DMS 273 (cell line): ENCODE measurements at regions not wholly inside any gene's neighbourhood (a gene's known extent, or its start where the extent isn't known, plus 50 kb on each side); places are given as distances from the start of the nearest gene placed in this dataset.
"Not testable (repeated sequence)": the region's sequence is repeated elsewhere in the genome, so short reads cannot be mapped to it uniquely, and the experiment has no call there.

Source experiments
- DNase-seq: peaks from one replicate; lab custom pipeline; 2025; ENCODE audit not compliant: unreplicated experiment; lab: John Stamatoyannopoulos, UW

GRCh38 chr2:89862164-89862563, 1170.7 kb downstream of the RPIA start:
- not testable (repeated sequence) for DNase-seq

GRCh38 chr2:89863209-89863608, 1171.7 kb downstream of the RPIA start:
- not testable (repeated sequence) for DNase-seq

GRCh38 chr2:89874810-89875595, 1183.5 kb downstream of the RPIA start:
- not testable (repeated sequence) for DNase-seq

- DNase-seq = not testable (repeated sequence)
Observed at GRCh38 chr2:89876445-89876844, 1185.0 kb downstream of the RPIA start.

GRCh38 chr2:89876878-89877277, 1185.4 kb downstream of the RPIA start:
- DNase-seq = not testable (repeated sequence)

GRCh38 chr2:89882880-89883279, 1191.4 kb downstream of the RPIA start:
- not testable (repeated sequence) for DNase-seq

GRCh38 chr2:89883624-89884023, 1192.2 kb downstream of the RPIA start:
- not testable (repeated sequence) for DNase-seq

GRCh38 chr2:89885071-89885470, 1193.6 kb downstream of the RPIA start:
- not testable (repeated sequence) for DNase-seq

- DNase-seq = not testable (repeated sequence)
Observed at GRCh38 chr2:89888693-89889092, 1197.2 kb downstream of the RPIA start.

- not testable (repeated sequence) for DNase-seq
Observed at GRCh38 chr2:89890185-89890773, 1198.8 kb downstream of the RPIA start.

- not testable (repeated sequence) for DNase-seq
Observed at GRCh38 chr2:89894988-89895387, 1203.5 kb downstream of the RPIA start.

- not testable (repeated sequence) for DNase-seq
Observed at GRCh38 chr2:89895629-89896028, 1204.2 kb downstream of the RPIA start.

- not testable (repeated sequence) for DNase-seq
Observed at GRCh38 chr2:89927018-89927417, 1235.5 kb downstream of the RPIA start.

- not testable (repeated sequence) for DNase-seq
Observed at GRCh38 chr2:89935436-89935835, 1244.0 kb downstream of the RPIA start.

- DNase-seq = not testable (repeated sequence)
Observed at GRCh38 chr2:89936011-89936410, 1244.5 kb downstream of the RPIA start.

- DNase-seq = not testable (repeated sequence)
Observed at GRCh38 chr2:89936559-89936958, 1245.1 kb downstream of the RPIA start.

- not testable (repeated sequence) for DNase-seq
Observed at GRCh38 chr2:89938756-89939155, 1247.3 kb downstream of the RPIA start.

GRCh38 chr2:89944267-89944666, 1252.8 kb downstream of the RPIA start:
- not testable (repeated sequence) for DNase-seq

- DNase-seq = not testable (repeated sequence)
Observed at GRCh38 chr2:89945004-89945616, 1253.6 kb downstream of the RPIA start.

- DNase-seq = not testable (repeated sequence)
Observed at GRCh38 chr2:89947208-89947815, 1255.8 kb downstream of the RPIA start.

- not testable (repeated sequence) for DNase-seq
Observed at GRCh38 chr2:89948102-89948501, 1256.6 kb downstream of the RPIA start.
